Neuronal stem cell (in vitro differentiated cells): ENCODE measurements at regions not wholly inside any gene's neighbourhood (a gene's known extent, or its start where the extent isn't known, plus 50 kb on each side); places are given as distances from the start of the nearest gene placed in this dataset.

Source experiments
- DNase-seq: peaks from one replicate; pipeline ENCODE4 v3.0.0-alpha.2; 2013; ENCODE audit warnings: low spot score
- H2AFZ ChIP-seq: one replicate; pipeline ENCODE4 v1.6.1; 2013; ENCODE audit warnings: mild to moderate bottlenecking, low read length, inconsistent platforms
- H2AK5ac ChIP-seq: 2 replicates; pipeline ENCODE4 v1.6.1; 2013; ENCODE audit warnings: low read depth, mild to moderate bottlenecking, inconsistent platforms, low read length, moderate library complexity, mixed read lengths
- H2BK120ac ChIP-seq: 2 replicates; pipeline ENCODE4 v1.6.1; 2013; ENCODE audit warnings: low read depth, mild to moderate bottlenecking, inconsistent platforms, low read length, moderate library complexity, mixed read lengths
- H2BK12ac ChIP-seq: one replicate; pipeline ENCODE4 v1.6.1; 2013; ENCODE audit warnings: low read length, inconsistent platforms
- H2BK15ac ChIP-seq: 2 replicates; pipeline ENCODE4 v1.6.1; 2013; ENCODE audit warnings: mild to moderate bottlenecking, low read length, inconsistent platforms, mixed read lengths
- H2BK5ac ChIP-seq: one replicate; pipeline ENCODE4 v1.6.1; 2013; ENCODE audit warnings: inconsistent platforms, mild to moderate bottlenecking, low read length, moderate library complexity
- H3K14ac ChIP-seq: one replicate; pipeline ENCODE4 v1.6.1; 2013; ENCODE audit warnings: low read length, inconsistent platforms
- H3K18ac ChIP-seq: 2 replicates; pipeline ENCODE4 v1.6.1; 2013; ENCODE audit warnings: low read length, inconsistent platforms
- H3K23ac ChIP-seq: 2 replicates; pipeline ENCODE4 v1.6.1; 2013; ENCODE audit warnings: low read depth, mild to moderate bottlenecking, mixed read lengths, low read length, inconsistent platforms; ENCODE audit not compliant: poor library complexity
- H3K27ac ChIP-seq: replicated peaks from 3 replicates; pipeline ENCODE4 v1.5.1; 2013; ENCODE audit warnings: low read length, inconsistent platforms
- H3K27me3 ChIP-seq, 3 experiments: 2 replicates each; pipeline ENCODE4 v1.6.1; 2013; ENCODE audit warnings: low read length in 3 of 3, mild to moderate bottlenecking in 2 of 3, inconsistent platforms in 1 of 3, low read depth in 1 of 3, mixed read lengths in 1 of 3, moderate library complexity in 1 of 3; ENCODE audit not compliant: control insufficient read depth in 3 of 3, insufficient read depth in 3 of 3
- H3K36me3 ChIP-seq, 2 donors: replicated peaks in 1 of 2; 2 replicates each; pipeline ENCODE4 v1.6.1; 2013; ENCODE audit warnings: low read length in 2 of 2; ENCODE audit not compliant: control insufficient read depth in 2 of 2, insufficient read depth in 2 of 2
- H3K4ac ChIP-seq: 2 replicates; pipeline ENCODE4 v1.6.1; 2013; ENCODE audit warnings: inconsistent platforms, mild to moderate bottlenecking, low read length, moderate library complexity
- H3K4me1 ChIP-seq, 2 donors: 1 replicate in 1 of 2; 2 replicates in 1 of 2; pipeline ENCODE4 v1.6.1; 2013; ENCODE audit warnings: low read length in 2 of 2, low read depth in 1 of 2; ENCODE audit not compliant: control insufficient read depth in 2 of 2, insufficient read depth in 1 of 2
- H3K4me2 ChIP-seq: one replicate; pipeline ENCODE4 v1.6.1; 2013; ENCODE audit warnings: mild to moderate bottlenecking, low read length, inconsistent platforms; ENCODE audit not compliant: insufficient read depth, poor library complexity, severe bottlenecking
- H3K4me3 ChIP-seq, 2 donors: 2 replicates each; pipeline ENCODE4 v1.5.1; 2013; ENCODE audit warnings: low read length in 2 of 2, mild to moderate bottlenecking in 2 of 2, inconsistent platforms in 1 of 2, moderate library complexity in 1 of 2
- H3K79me1 ChIP-seq: one replicate; pipeline ENCODE4 v1.6.1; 2013; ENCODE audit warnings: low read depth, mild to moderate bottlenecking, inconsistent platforms, low read length, moderate library complexity
- H3K9ac ChIP-seq: one replicate; pipeline ENCODE4 v1.6.1; 2013; ENCODE audit warnings: mild to moderate bottlenecking, low read depth, low read length, inconsistent platforms; ENCODE audit not compliant: poor library complexity
- H3K9me3 ChIP-seq, 2 donors: replicated peaks in 1 of 2; 2 replicates each; pipeline versions ENCODE3 to v1.6.1; 2013; ENCODE audit warnings: low read length in 2 of 2, mild to moderate bottlenecking in 2 of 2, inconsistent platforms in 1 of 2, low read depth in 1 of 2, mixed read lengths in 1 of 2, moderate library complexity in 1 of 2; ENCODE audit not compliant: control insufficient read depth in 2 of 2, insufficient read depth in 1 of 2
- H4K8ac ChIP-seq: one replicate; pipeline ENCODE4 v1.6.1; 2013; ENCODE audit warnings: low read depth, mild to moderate bottlenecking, inconsistent platforms, low read length, moderate library complexity
- H4K91ac ChIP-seq: one replicate; pipeline ENCODE4 v1.6.1; 2013; ENCODE audit warnings: low read length, low read depth, mild to moderate bottlenecking, inconsistent platforms; ENCODE audit not compliant: poor library complexity
- WGBS, 2 donors: extraction: QIAGEN DNeasy Blood & Tissue Kit; methylation state at CpG; one replicate each; pipeline ENCODE4 v1.1.7; 2013; ENCODE audit warnings: missing lambda C conversion rate in 2 of 2, mixed read lengths in 1 of 2; ENCODE audit not compliant: insufficient read length in 2 of 2, insufficient replicate concordance in 1 of 2; ENCODE audit errors: extremely low coverage in 2 of 2; 5-methylcytosine and 5-hydroxymethylcytosine counted together

GRCh38 chr16:22732959-22733358, 81.0 kb upstream of the HS3ST2 start:
- H3K9ac ChIP-seq: no peak overlapping the region
- H3K36me3 ChIP-seq: no peaks in the 10 kb centered on the region
- H3K4me1 ChIP-seq: no peaks in the 10 kb centered on the region
- no peaks in the 10 kb centered on the region for H3K9me3 ChIP-seq
- no peak overlapping the region for H4K8ac ChIP-seq
- H2BK15ac ChIP-seq: no peak overlapping the region
- no peak for DNase-seq
- H4K91ac ChIP-seq: no peak overlapping the region
- H3K23ac ChIP-seq: no peak overlapping the region
- H2BK12ac ChIP-seq: no peak overlapping the region
- no peak overlapping the region for H3K14ac ChIP-seq
- H3K27me3 ChIP-seq: peaks cover 0 to 4% (median 0%) of the 10 kb centered on the region in 3 experiments
- no peak overlapping the region for H2BK120ac ChIP-seq
- no peak overlapping the region for H3K18ac ChIP-seq
- H2AK5ac ChIP-seq: no peak overlapping the region
- H3K4me3 ChIP-seq: no peak overlapping the region
- H3K79me1 ChIP-seq: no peaks in the 10 kb centered on the region
- H3K4ac ChIP-seq: no peak overlapping the region
- WGBS, 2 donors: no CpG with 5 or more reads among the region's 4 CpGs
- no peak overlapping the region for H3K4me2 ChIP-seq
- H2AFZ ChIP-seq: no peak overlapping the region
- H2BK5ac ChIP-seq: no peak overlapping the region
- no peak overlapping the region for H3K27ac ChIP-seq

GRCh38 chr16:22734368-22734767, 79.6 kb upstream of the HS3ST2 start:
- Histone ChIP-seq H3K27ac (no peak overlapping the region), H3K36me3 (no peaks in the 10 kb centered on the region), H2BK15ac (no peak overlapping the region), H3K18ac (no peak overlapping the region), H2AFZ (no peak overlapping the region), H3K4me1 (no peaks in the 10 kb centered on the region), H4K91ac (no peak overlapping the region), H3K27me3 (peaks cover 0 to 4% (median 0%) of the 10 kb centered on the region in 3 experiments), H3K4me2 (no peak overlapping the region), H4K8ac (no peak overlapping the region), H3K79me1 (no peaks in the 10 kb centered on the region), H2BK12ac (no peak overlapping the region), H2BK5ac (no peak overlapping the region), H3K14ac (no peak overlapping the region), H3K9me3 (no peaks in the 10 kb centered on the region), H3K9ac (no peak overlapping the region), H3K4ac (no peak overlapping the region), H2BK120ac (no peak overlapping the region), H3K23ac (no peak overlapping the region), H3K4me3 (no peak overlapping the region), H2AK5ac (no peak overlapping the region)
- no peak for DNase-seq
- WGBS, 2 donors: no CpG with 5 or more reads among the region's 12 CpGs

- no peak overlapping the region for H3K4me2 ChIP-seq
- no peak overlapping the region for H2BK12ac ChIP-seq
- H2AK5ac ChIP-seq: no peak overlapping the region
- no peak overlapping the region for H3K9ac ChIP-seq
- H3K4me1 ChIP-seq: no peaks in the 10 kb centered on the region
- H2AFZ ChIP-seq: no peak overlapping the region
- no peak overlapping the region for H3K4me3 ChIP-seq
- no peak overlapping the region for H3K18ac ChIP-seq
- H2BK15ac ChIP-seq: no peak overlapping the region
- no peaks in the 10 kb centered on the region for H3K79me1 ChIP-seq
- H4K91ac ChIP-seq: no peak overlapping the region
- H4K8ac ChIP-seq: no peak overlapping the region
- H3K9me3 ChIP-seq: no peaks in the 10 kb centered on the region
- no peak overlapping the region for H3K14ac ChIP-seq
- H2BK5ac ChIP-seq: no peak overlapping the region
- peaks cover 0 to 4% (median 0%) of the 10 kb centered on the region in 3 experiments for H3K27me3 ChIP-seq
- no peak overlapping the region for H3K4ac ChIP-seq
- DNase-seq: no peak
- H3K27ac ChIP-seq: no peak overlapping the region
- H2BK120ac ChIP-seq: no peak overlapping the region
- WGBS, 2 donors: no CpG with 5 or more reads among the region's 1 CpG
- no peaks in the 10 kb centered on the region for H3K36me3 ChIP-seq
- H3K23ac ChIP-seq: no peak overlapping the region
Observed at GRCh38 chr16:22736791-22737190, 77.2 kb upstream of the HS3ST2 start.

- no peaks in the 10 kb centered on the region for H3K27me3 ChIP-seq
- no peak overlapping the region for H3K14ac ChIP-seq
- H3K36me3 ChIP-seq: no peaks in the 10 kb centered on the region
- H3K23ac ChIP-seq: no peak overlapping the region
- no peaks in the 10 kb centered on the region for H3K9me3 ChIP-seq
- no peak overlapping the region for H2BK15ac ChIP-seq
- no peak overlapping the region for H3K4ac ChIP-seq
- no peak overlapping the region for H2BK120ac ChIP-seq
- no peak overlapping the region for H3K4me2 ChIP-seq
- DNase-seq: no peak
- H3K18ac ChIP-seq: no peak overlapping the region
- no peak overlapping the region for H2AK5ac ChIP-seq
- no peaks in the 10 kb centered on the region for H3K79me1 ChIP-seq
- no peak overlapping the region for H4K91ac ChIP-seq
- no peak overlapping the region for H2BK12ac ChIP-seq
- no peak overlapping the region for H3K27ac ChIP-seq
- no peak overlapping the region for H2AFZ ChIP-seq
- H4K8ac ChIP-seq: no peak overlapping the region
- no peak overlapping the region for H3K9ac ChIP-seq
- H3K4me3 ChIP-seq: no peak overlapping the region
- peaks cover 0 to 1% of the 10 kb centered on the region in 2 donors for H3K4me1 ChIP-seq
- H2BK5ac ChIP-seq: no peak overlapping the region
- WGBS, 2 donors: no CpG with 5 or more reads among the region's 3 CpGs
Observed at GRCh38 chr16:22739077-22739476, 74.9 kb upstream of the HS3ST2 start.
